IPS DF 19.7 (cell line): ENCODE measurements at regions not wholly inside any gene's neighbourhood (a gene's known extent, or its start where the extent isn't known, plus 50 kb on each side); places are given as distances from the start of the nearest gene placed in this dataset.

Experiments used
- DNase-seq: peaks from one replicate; pipeline ENCODE4 v3.0.0-alpha.2; 2013; ENCODE audit warnings: low read depth, low spot score

DNA sequence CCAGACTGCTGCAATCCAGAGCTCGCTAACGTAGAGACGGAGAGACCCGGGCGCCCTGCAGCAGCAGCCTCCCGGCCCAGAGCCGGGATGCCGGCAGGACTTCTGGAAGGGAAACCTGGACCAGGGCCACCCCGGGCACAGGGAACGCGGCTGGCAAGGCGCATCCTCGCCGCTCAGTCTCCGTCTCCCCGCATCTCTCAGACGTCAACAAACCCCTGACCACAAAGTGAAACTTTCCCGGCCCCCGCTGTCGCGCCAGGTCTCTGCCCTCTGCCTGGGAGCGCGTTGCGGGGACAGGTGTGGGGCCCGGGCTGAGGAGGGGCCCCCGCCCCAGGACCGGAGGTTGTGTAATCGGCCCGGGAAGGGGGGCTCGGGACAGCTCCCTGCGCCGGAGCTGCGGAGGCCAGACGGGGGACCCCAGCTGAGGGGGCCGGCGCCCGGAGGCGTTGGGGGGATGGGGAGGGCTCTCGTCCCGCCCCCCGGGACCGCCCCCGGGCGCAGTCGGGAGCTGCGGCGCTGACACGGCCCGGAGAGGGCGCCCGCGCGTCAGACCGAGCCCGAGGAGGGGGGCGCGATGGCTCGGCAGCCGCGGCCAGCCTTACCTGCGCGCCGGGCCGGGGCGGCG lies 116.6 kb upstream of the HIVEP3 start:
- no peak for DNase-seq

DNA sequence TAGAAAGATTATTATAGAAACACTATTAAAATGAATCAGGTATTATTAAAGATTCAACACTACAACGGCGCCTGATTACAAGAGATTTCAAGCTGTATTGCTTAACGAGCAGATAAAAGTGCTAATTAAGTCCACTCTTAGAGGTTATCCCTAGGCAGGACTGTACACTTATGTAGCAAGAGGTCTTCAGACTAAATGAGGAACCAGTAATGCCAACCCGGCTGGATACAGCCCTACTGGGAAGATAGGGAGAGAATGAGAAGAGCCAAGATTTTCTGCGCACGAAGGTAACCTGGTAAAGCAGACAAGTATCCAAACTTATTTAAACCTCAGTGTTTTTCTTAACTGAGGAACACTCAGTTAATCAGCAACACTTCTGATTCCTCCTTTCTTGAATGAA lies 115.7 kb upstream of the HIVEP3 start:
- no peak for DNase-seq

DNA sequence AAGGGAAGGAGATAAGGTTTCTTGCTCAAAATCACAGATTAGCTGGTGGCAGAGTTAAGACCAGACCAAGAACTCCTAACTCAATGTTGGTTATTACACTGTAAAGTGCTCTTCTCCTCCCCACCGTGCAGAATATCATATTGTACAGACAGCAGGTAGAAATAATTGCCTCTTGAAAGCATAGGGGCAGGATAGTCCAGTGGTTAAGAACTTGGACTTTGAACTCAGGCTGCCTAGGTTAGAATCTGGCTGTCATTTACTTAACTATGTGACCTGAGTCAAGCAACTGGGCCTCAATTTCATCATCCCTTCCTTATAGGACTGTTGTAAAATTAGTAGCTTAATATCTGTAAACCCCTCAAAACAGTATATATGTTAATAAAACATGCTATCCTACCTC lies 114.9 kb upstream of the HIVEP3 start:
- DNase-seq = no peak

DNA sequence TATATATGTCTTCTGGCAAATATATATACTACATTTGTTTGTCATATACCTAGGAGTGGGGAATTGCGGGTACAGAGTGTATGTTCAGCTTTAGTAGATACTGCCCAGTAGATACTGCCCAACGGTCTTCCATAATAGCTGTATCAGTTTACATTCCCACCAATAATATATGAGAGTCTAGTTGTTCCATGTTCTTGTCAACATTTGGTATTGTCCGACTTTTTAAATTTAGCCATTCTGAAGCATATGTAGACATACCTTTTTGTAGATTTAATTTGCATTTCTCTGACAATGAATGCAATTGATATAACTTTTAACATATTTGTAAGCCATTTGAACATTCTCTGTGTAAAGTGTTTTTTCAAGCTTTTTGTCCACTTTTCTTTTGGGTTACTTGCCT lies 99.0 kb upstream of the HIVEP3 start:
- DNase-seq = no peak

DNA sequence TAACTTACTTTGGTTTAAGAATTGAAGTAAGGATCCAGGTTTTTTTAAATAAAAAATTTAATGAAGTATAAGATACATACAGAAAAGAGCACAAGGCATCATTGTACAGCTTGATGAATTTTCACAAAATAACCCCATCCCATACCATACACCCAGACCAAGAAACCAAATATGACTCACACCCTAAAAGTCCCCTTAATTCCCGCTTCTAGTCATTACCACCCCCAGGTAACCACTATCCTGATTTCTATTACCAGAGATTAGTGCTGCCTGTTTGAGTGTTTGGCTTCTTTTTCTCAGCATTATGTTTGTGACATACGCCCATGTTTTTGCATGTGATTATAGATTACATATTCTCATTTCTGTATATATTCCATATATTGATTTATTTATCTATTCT lies 98.5 kb upstream of the HIVEP3 start:
- no peak for DNase-seq

DNA sequence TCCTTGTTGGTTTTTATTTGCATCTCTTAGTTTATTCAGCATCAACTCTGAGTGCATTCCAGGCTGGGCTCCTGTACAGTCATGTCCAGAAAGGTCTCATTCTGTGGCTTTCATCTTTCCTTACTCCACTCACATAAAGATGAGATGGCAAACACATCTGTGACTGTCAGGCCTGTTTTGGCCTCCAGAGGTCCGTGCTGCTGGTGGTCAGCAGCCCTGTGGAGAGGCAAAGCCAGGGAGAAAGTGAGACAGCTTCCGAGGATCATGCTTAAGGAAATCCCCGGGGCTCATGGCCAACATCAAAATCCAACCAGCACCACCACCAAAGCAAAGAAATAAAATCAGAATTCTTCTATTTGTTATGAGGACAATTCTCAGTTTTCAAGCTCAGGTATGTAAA lies 96.1 kb upstream of the HIVEP3 start:
- DNase-seq = no peak

DNA sequence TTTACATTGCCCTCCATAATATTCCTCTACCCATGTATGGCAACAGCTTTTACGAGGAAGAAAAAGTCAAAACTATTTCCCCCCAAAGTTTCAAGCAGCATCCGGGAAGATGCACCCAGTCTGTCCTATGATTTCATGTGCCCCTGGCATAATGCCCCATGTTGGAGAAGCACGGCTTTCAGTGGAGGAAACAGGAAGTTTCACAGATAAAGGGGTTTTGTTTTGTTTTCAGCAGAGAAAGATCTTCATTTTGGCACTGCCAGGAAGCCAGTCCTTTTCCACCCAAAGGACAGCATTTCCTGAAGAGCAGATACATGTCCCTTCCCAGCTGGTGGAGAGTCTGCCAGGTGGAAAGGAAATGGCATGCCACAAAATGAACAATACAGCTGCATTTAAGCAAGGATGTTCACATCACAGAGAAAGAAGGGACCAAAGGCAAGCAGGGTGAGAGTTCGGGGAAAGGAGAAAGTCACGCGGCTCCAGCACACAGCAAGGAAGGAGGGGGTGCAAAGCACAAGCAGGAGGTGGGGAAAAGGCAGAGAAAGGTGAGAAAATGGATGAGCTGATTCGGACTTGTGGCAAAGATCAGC lies 95.3 kb upstream of the HIVEP3 start:
- DNase-seq = no peak

DNA sequence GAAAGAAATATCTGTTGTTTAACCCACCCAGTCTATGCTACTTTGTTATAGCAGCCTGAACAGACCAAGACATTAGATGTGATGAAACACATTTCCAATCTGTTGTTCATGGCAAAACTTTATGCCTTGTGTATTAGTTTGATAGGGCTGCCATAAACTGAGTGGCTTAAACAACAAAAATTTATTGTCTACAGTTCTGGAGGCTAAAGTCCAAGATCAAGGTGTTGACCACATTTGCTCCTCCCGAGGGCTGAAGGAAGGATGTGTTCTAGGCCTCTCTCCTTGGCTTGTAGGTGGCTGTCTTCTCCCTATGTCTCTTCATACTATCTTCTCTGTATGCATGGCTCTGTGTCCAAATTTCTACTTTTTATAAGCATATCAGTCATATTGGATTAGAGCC lies 94.1 kb upstream of the HIVEP3 start:
- no peak for DNase-seq

DNA sequence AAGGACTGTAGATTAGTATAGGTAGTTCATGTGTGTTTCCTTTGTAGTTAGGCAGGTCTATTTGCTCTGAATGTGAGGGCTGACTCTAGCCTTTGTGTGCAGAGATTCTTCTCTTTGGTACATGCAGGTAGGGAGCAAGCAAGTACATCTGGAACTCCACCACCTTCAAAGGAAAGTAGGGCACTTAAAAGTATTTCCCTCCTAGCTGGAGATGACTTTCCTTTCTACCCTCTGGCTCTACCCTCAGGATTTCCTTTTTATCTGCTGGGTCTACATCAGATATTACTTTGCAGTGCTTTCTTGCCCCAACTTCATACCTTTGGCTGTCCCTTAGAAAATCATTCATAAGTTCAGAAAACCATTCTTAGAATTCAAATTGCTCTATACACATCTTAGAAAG lies 91.7 kb upstream of the HIVEP3 start:
- no peak for DNase-seq

DNA sequence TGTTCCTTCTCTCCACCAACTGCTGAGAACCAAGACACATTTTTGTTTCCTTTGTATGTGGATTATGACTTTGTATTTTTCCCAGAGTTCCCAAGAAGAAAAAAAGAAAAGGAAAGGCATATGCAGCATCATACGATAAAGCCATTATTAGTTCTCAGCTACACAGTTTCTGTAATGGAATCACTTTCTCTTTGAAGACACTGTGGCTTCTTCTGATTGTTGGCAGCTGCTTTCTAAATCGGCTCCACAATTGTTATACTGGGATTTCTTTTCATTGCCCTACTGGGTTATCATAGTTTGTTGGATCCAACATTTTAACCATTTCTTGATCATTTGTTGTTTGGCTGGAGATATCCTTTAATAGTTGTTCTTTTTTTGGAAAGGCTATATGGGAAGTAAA lies 89.5 kb upstream of the HIVEP3 start:
- DNase-seq = no peak

DNA sequence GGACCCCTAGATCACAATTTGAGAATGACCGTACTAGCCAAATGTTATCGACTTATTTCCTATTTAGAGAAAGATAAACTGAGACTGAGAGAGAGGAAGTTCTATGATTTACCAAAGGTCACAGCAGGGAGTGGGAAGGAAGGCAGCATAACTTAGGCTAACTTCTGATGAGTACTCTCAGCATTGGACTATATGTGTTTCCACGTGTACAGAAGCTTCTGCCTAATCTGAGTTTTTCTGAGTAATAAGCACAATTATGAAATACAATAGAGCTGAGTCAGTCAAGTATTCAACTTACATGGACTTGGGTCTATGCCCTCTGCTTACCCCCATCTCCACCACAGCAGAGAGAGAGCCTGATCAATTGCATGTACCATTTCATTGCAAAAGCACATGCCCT lies 88.1 kb upstream of the HIVEP3 start:
- no peak for DNase-seq

DNA sequence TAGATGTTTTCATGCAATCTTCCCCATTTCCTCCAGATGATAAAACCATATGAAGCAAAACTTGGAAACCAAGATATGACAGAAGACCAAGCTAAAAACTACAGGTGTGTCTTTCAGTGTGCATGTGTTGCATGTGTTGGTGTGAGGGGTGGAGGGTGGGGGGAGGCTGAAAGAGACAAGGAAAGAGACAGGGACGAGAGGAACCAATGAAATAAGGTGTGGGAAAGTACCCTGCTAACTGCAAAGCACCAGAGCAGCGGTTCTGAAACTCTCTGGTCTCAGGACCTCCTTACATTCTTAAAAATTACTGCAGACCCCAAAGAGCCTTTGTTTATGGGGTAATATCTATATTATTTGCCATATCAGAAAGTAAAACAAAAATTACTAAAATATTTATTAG lies 87.4 kb upstream of the HIVEP3 start:
- DNase-seq = no peak

DNA sequence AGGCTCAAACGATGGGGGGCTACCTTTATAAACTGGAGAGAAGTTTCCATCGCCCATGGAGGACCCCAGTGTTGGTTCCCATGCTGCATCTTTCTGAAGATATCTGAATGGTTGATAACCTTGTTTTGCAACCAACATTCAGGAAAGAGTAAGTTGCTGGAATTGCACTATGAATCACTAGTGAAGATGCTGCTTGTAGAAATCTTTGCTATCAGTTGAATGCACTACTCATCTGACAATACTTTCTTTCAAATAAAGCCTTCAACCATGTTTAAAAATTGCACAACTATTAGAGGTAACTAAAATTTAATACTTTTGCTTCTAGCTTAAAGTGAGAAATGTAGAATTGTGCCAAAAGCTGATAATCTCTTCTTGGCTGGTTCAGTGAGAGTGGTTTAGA lies 86.8 kb upstream of the HIVEP3 start:
- no peak for DNase-seq

DNA sequence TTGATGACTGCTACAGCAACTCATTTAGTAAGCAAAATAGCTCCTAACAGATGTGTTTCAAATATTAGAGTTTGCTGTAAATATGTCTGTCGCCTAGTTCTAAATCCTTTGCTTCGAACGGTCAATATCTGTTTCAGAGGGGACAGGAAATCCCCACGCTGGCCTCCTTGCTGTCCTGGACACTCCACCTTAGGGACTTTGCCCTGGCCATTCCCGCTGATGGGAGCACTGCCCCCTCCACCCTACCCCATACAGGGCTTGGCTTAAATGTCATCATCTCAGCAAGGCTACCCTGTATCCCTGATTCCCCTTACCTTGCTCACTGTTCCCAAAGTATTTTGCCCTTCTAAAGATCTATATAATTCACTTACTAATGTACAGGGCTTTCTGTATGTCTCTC lies 86.1 kb upstream of the HIVEP3 start:
- DNase-seq = no peak

DNA sequence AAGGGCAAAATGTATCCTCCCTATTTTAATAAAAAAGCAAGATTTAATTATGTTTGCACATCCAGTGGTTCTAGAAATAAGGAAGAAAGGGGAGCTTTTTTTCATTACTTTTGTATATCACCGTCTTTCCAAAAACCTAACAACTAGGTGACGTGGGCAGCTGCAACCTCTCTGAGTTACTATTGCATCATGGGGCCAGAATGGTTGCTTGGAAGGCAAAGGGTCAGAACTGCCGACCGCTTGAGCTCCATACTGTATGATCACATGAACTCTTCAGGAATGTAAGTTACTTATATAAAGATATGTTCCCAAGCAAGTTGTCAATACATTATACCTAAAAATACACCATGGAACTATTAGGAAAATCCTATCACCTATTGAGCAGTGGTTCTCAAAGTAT lies 85.6 kb upstream of the HIVEP3 start:
- DNase-seq = no peak

DNA sequence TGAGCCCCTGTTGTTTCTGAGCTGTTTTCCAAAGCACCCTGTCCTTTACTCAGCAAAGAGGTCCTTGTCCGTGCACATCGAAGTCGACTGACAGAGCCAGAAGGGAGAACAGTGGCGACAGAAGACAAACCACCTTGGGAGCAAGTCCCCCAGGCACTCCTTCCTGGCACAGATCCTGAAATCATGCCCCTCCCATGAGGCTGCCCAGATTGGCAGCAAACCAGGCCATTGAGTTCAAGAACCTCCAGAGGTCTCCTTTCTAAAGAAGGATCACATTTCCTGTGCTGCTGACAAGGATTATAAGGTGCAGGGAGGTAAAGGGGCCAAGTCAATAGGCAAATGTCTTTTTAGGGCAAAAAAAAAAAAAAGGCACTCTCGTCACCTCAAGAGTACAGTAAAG lies 84.7 kb upstream of the HIVEP3 start:
- DNase-seq = no peak

DNA sequence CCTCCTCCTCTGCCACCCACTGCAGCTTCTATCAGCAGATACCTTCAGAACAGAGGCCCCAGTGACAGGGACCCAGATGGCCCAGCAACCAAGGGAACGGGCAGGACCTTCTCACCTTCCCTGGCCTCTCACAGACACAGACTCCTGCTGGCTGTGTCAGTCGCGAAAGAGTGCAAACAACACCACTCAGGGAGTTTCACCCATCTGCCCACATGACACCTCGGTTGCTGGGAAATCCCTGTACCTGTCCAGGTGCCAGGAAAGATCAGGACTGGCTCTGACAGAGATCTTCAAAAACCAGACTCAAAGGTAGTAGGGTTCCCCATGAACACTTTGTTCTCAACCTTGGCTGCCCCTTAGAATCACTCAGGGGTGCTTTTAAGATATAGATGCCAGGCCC lies 83.5 kb upstream of the HIVEP3 start:
- DNase-seq = no peak

DNA sequence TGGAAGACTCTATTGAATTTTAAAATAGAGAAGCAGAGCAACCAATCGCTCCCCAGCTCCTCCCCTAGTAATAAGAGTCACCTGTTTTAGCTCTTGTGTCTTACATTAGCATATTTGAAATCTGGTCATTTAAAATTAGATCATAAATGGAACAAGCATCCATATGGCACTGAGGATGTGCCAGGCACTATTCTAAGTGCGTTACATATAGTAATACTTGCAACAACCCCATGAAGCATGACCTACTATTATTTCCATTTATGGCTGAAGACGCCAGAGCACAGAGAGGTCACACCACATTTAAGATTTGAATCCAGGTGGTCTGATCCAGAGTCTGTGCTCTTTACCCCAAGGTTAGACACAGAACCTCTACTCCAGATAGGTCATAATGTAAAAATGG lies 82.0 kb upstream of the HIVEP3 start:
- DNase-seq = no peak

DNA sequence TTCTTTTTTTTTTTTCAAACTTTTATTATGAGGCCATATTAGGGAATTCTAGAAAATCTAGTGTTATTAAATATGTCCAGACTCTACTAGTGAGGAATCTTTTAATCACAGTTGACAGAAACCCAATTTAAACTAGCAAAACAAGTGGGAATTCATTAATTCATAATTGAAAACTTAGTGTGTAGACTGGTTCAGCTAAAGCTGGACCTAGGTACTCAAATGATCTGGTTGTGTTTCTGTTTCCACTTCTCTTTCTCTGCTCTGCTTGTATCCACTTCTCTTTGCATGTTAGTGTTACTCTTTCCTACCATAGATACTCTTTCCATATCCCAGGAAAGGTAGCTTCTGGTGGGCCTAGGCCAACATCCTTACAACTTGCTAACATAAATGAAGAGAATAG lies 81.2 kb upstream of the HIVEP3 start:
- no peak for DNase-seq

DNA sequence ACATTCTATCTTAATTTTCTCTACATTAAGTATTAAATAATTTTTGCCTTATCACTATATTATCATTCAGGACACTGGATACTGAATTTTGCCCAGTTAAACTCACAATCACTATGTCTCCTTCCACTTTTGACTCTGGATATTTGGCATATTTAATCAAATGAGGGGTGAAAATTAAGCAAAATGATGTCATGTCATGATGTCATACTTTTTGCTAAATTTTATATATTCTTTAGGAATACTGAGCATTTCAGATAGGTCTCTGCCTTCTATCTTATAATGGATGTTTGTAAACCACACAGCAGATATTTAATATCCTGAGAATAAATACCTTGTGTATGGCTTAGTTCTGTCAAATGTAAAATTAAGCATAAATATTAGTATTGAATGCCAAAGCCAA lies 79.5 kb upstream of the HIVEP3 start:
- no peak for DNase-seq

DNA sequence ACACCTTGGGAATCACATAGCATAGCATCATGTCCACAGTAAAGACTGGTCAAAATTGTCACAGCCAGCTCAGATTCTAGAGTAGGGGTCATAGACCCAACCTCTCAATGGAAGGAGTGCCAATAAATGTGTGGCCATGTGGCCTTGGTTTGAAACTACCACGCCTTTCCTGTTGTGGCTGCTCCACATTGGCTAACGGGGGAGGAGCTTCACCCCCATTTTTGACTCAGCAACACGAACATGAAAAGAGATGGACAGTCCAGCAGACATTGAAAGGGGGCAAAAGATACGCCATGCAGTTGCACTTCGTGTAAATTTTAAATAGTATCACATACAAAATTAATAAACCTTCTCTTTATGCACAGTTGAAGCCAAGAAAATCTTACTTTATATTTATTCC lies 78.4 kb upstream of the HIVEP3 start:
- no peak for DNase-seq

DNA sequence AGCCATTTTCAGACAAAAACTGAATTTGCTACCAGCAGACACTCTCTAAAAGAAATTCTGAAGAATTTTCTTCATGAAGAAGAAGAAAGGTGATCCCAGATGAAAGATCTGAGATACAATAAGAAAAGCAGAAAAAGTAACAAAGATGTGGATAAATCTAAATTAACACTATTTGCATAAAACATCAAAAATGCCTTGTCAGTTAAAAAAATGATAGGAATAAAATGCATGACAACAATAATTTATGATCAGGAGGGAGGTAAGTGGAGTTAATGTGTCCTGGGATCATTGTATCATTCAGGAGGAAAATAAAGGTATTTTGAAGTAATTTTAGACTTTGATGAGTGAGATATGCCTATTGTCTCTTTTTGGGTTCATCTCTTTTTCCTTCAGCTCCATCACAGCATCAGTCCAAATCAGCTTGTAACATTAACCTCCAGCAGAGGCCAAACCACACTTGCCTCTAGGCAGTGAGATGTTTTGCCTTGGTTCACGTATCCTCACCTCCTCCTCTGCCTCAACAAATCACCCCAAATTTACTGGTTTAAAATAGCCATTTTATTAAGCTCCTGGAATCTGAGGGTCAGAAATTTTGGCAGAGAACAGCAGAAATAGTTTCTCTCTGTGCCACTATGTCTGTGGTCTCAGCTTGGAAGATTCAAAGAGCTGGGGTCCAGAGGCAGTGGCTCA lies 76.9 kb upstream of the HIVEP3 start:
- no peak for DNase-seq

DNA sequence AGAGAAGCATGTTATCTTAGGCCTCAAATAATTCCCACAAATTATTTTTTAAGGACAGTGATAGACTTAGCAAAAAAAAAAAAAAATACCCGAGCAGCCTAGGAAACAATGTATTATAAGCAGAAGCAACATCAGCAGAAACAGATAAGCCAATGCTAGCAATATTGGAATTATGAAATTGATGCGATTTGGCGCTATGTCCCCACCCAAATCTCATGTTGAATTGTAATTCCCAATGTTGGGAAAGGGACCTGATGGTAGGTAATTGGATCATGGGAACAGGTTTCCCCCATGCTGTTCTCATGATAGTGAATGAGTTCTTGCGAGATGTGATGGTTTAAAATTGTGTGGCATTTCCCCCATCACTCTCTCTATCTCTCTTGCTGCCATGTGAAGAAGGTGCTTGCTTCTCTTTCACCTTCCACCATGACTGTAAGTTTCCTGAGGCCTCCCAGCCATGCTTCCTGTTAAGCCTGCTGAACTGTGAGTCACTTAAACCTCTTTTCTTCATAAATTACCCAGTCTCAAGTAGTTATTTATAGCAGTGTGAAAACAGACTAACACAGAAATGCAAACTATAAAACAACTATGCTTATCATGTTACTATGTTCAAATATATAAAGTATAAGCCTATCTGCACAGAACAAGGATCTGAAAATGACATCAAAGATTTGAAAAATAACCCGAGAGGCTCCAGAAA lies 75.6 kb upstream of the HIVEP3 start:
- DNase-seq = no peak
